ENCODE measurements at regions not wholly inside any gene's neighbourhood (a gene's known extent, or its start where the extent isn't known, plus 50 kb on each side); places are given as distances from the start of the nearest gene placed in this dataset.

DNA sequence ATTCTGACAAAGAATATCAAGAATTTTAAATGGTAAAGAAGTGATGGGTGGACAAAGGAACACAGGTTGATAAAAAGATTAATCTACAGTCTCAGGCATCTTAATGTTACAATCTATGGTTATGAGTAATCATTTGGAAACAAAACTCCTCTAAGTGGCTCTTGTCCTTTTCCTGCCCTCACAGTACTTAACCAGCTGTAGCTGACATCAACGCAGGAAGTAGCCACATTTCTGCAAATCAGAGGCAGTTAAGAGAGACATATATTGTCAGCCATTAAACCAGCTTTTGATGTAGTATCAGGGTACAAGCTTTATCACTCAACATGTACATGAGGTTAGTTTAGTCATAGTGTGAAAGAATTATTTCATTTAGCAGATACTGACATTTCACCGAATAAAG lies 244.6 kb downstream of the NR4A2 start:
- no peak for DNase-seq

GRCh38 chr2:156083763-156084493 lies 248.6 kb downstream of the NR4A2 start:
- DNase-seq = no peak

GRCh38 chr2:156079845-156080244 lies 252.7 kb downstream of the NR4A2 start:
- no peak for DNase-seq

DNA sequence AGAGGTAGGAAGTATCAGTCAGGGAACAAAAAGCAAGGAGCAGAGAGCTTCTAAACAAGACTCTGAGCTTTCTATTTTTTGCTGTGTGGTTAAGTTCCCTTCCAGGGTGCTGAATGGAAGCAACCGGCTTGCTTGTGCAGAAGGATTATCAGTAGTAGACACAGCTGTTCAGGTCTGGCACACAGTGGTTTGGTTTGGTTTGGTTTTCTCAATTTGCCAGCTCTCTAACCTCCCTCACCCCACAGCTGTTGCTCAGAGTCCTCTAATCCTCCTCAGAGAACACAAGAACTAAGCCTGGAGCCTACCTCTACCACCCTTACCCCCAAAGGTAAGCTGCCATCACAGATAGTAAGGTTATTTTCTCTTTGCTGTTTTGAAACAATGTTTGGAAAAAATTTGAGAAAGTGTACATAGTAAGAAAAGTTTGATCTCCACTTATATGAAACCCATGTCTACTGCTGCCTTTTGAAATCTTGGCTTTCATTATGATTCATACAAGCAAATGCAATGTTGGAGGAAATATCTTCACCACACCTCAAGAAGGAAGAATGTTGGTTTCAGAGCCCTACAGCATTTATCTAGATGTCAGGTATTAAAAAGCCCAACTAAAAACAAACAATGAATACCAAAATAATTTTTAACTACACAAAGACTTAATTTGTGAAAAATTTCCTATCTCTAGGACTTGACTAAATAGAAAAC lies 255.3 kb downstream of the NR4A2 start:
- DNase-seq = no peak

- DNase-seq = no peak
Measured at GRCh38 chr2:156065912-156066311, 266.6 kb downstream of the NR4A2 start.

- no peak for DNase-seq
Measured at GRCh38 chr2:156064540-156064939, 268.0 kb downstream of the NR4A2 start.

DNA sequence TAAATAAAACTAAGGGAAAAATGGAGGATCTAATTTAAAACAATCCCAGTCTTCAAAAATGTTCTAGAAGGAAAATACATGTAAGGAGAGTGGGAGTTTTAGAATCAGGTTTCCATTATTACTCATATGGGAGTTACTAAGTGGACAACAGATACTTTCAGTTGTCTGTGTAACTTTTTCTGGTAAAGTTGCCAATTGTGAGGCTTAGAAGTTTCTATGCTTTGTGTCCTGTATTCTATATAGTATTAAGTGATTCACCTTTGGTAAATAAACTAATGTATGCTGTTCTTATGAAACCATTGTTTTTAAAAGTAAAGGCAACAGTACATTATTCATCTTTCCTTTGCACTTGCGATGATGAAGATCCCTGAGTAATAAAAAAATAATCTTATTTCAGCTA lies 274.9 kb downstream of the NR4A2 start:
- no peak for DNase-seq

GRCh38 chr2:156054983-156055382 lies 277.5 kb downstream of the NR4A2 start:
- no peak for DNase-seq

GRCh38 chr2:156046900-156047299 lies 285.6 kb downstream of the NR4A2 start:
- DNase-seq = no peak

DNA sequence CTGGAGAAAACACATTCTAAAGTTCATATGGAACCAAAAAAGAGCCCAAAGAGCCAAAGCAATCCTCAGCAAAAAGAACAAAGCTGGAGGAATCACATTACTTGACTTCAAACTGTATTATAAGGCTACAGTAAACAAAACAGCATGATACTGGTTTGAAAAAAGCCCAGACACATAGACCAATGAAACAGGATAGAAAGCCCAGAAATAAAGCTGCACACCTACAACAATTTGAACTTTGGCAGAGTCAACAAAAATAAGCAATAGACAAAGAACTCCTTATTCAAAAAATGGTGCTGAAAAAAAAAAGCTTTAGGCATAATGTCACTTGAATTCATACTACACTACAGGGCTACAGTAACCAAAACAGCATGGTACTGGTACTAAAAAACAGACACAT lies 289.6 kb downstream of the NR4A2 start:
- DNase-seq = no peak

DNA sequence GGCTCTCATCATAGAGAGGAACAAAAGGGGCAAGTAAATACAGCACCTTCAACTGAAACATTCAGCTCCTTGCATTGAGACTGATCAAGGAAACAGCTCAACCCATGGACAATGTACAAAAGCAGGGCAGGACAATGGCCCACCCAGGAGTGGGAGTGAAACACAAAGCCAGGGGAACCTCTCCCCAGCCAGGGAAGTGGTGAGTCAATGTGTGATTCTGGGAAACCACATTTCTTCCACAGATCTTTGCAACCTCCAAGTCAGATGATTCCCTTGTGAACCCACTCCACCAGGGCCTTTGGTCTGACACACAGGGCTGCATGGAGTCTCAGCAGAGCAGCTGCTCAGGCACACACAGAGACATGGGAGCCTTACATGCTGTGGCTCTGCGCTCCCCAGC lies 294.5 kb downstream of the NR4A2 start:
- DNase-seq = no peak

GRCh38 chr2:156037482-156037881 lies 295.0 kb downstream of the NR4A2 start:
- no peak for DNase-seq

DNA sequence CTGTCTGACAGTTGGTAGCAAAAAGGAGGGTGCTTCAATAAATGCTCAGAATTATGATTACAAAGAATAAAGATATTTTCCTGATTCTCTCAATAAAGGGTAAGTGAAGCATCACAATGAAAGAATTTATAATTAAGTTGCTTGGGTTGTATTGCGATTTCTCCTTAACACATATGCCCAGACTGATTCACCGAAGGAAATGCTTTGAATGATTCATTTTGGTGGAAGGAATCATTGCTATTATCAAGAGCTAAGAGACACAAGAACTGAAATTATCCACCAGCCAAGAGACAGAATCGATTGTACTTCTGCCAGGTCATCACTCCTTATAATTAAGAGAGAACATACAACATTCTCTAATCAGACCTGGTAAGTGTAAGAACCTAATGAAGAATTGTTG lies 301.4 kb downstream of the NR4A2 start:
- no peak for DNase-seq

DNA sequence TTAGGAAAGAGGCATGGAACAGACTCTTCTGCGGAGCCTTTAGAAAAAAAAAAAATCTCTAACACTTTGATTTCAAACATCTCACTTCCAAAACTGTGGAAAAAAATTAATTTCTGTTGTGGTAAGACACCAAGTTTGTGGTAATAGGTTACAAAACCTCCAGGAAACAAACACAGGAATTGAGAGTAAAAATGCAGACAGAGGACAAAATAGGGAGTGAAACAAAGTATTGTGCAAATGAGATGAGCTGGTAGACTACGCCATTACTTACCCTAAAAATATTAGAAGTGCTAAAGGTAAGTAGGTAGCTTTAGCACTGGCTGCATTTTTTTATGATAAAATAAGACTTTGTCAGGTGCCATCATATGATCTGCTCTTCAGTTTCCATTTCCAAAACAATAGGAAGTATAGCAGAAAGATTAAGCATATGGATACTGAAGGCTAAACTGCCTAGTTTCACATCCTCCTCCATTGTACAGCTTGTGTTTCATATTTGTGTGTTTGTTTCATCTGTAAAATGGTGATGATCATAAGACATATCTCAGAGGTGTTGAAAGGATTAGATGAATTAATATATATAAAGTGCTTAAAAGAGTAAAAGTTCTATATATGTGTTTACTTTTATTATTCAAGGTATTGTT lies 309.2 kb downstream of the NR4A2 start:
- no peak for DNase-seq

DNA sequence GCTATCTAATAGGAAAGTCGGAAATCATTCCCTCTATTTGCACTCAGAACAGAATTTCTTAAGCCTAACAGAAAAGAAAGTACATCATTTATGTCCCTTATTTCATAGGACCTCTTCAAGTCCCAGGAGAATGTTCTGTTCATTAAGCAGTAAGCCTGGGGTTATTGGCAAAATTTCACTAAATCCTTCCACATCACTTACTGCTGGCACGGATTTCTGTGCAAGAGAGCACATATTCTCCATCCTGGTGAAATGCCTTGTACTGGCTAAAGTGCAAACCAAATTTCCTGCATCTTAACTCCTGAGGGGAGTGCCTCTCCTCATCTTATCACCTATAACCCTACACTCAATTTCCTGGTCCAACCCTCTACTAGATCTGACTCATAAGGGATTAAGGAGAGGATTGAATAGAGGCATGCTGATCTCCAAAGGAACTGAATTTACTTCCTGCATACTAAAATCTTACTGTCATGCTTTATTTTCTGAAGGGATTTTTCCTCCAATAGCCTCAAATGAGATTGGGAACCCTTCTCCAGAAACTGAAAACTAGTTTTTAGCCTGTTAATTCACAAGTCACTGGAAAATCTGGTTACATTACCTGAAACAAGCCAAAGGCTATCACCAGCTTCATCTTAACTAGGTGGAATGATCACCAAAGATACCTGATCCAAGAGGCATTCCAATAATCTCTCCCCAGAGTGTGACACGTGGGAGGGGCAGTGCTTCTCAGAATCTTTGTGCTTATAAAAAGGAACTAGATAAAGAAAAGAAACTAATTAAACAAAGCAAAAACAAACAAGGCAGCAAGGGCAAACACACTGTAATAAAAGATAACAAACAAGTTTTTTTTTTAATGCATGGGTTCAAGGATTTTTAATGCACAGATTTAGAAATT lies 311.1 kb downstream of the NR4A2 start:
- no peak for DNase-seq

DNA sequence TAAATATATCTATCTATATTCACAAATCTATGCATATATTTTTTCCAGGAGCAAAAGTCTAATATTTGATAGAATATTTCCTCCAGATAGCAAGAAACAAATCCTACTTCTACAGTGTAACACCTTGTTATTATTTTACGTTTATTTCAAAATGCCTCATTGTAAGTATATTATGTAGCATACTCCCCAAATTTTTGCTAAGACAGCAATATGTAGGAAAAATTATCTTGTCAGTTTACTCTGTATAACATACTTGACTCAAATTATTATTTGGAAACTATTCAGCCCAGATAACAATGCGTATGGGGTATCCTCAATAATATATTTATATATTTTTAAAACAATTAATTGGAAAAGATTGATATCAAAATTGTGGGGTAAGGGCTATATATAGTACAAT lies 313.2 kb downstream of the NR4A2 start:
- no peak for DNase-seq

GRCh38 chr2:156017341-156017885 lies 315.1 kb downstream of the NR4A2 start:
- no peak for DNase-seq

- no peak for DNase-seq
Measured at GRCh38 chr2:156009293-156009692, 323.2 kb downstream of the NR4A2 start.

- DNase-seq = no peak
Measured at GRCh38 chr2:156006721-156007618, 325.6 kb downstream of the NR4A2 start.

- DNase-seq = no peak
Measured at GRCh38 chr2:156005999-156006712, 326.4 kb downstream of the NR4A2 start.

DNA sequence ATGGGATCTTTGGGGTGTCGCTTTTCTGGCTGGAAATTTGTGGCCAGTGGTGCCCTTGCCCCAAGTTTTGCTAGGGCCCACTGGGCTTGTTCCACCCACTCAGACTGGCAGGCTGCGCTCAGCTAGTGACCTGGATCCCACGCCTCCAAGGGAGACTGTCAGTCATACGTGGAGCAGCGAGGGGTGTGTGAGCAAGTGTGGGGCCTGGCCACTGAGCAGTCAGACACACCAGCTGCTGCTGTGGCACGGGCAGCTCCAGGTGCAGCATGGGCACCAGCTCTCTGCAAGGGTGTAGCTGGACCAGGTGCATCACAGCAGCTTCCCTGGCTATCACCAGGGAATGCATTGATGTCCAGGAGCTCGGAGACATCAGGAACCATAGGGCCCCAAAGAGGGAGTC lies 327.0 kb downstream of the NR4A2 start:
- no peak for DNase-seq
